HEK293 (cell line): ENCODE measurements at regions not wholly inside any gene's neighbourhood (a gene's known extent, or its start where the extent isn't known, plus 50 kb on each side); places are given as distances from the start of the nearest gene placed in this dataset.

Experiments
- CTCF ChIA-PET: fragments of 350-600 bp; formaldehyde crosslinking; extraction: SDS; loops from one replicate; lab custom pipeline; 2021; ENCODE audit warnings: antibody characterized with exemption; lab: Yijun Ruan, JAX
- POLR2A ChIA-PET: fragments of 300-600 bp; formaldehyde crosslinking; extraction: SDS; loops from one replicate; lab custom pipeline; 2020; ENCODE audit warnings: antibody characterized with exemption, inconsistent platforms; lab: Yijun Ruan, JAX
- H3K27ac ChIP-seq: fragments of 200-500 bp; sonication (Bioruptor generic); 2 replicates; pipeline ENCODE4 v1.5.1; 2014; ENCODE audit warnings: low read depth, low read length, control low read depth, inconsistent platforms; ENCODE audit errors: extremely low read depth
- H3K36me3 ChIP-seq, 2 experiments: fragments of 200-500 bp in 1 of 2; sonication (Bioruptor generic) in 1 of 2; 1 replicate in 1 of 2; 2 replicates in 1 of 2; pipeline ENCODE4 v1.5.1; 2014 to 2017; ENCODE audit warnings: inconsistent platforms in 2 of 2, low read length in 2 of 2; ENCODE audit not compliant: control insufficient read depth in 2 of 2, insufficient read depth in 1 of 2
- H3K4me1 ChIP-seq: fragments of 200-500 bp; sonication (Bioruptor generic); 2 replicates; pipeline ENCODE4 v1.5.1; 2014; ENCODE audit warnings: mild to moderate bottlenecking, low read length, inconsistent platforms; ENCODE audit not compliant: control insufficient read depth, insufficient read depth
- H3K4me3 ChIP-seq: 2 replicates; pipeline ENCODE4 v1.5.1; 2011; ENCODE audit warnings: low read depth, mild to moderate bottlenecking, control low read depth, low read length, moderate library complexity
- H3K9me3 ChIP-seq: fragments of 200-500 bp; sonication (Bioruptor generic); 2 replicates; pipeline ENCODE4 v1.5.1; 2014; ENCODE audit warnings: low read depth, low read length, inconsistent platforms; ENCODE audit not compliant: control insufficient read depth, insufficient read depth
- HIC1 ChIP-seq: fragments of 450-650 bp; formaldehyde crosslinking; IDR thresholded peaks from 2 replicates; pipeline ENCODE4 v1.5.1; 2016; ENCODE audit warnings: missing biosample characterization, missing genetic modification characterization
- INSM2 ChIP-seq: fragments of 450-650 bp; formaldehyde crosslinking; IDR thresholded peaks from 2 replicates; pipeline ENCODE4 v1.5.1; 2016; ENCODE audit warnings: missing biosample characterization, missing genetic modification characterization
- SALL2 ChIP-seq: fragments of 450-650 bp; formaldehyde crosslinking; IDR thresholded peaks from 2 replicates; pipeline ENCODE4 v1.5.0; 2017; ENCODE audit warnings: missing biosample characterization, mild to moderate bottlenecking, missing genetic modification characterization, borderline replicate concordance
- ZBTB17 ChIP-seq: fragments of 450-650 bp; formaldehyde crosslinking; IDR thresholded peaks from 2 replicates; pipeline ENCODE4 v1.5.1; 2016; ENCODE audit warnings: missing biosample characterization, missing genetic modification characterization
- ZFP41 ChIP-seq: fragments of 450-650 bp; formaldehyde crosslinking; IDR thresholded peaks from 2 replicates; pipeline ENCODE4 v1.5.1; 2016; ENCODE audit warnings: missing biosample characterization, missing genetic modification characterization, borderline replicate concordance
- ZNF19 ChIP-seq: fragments of 450-650 bp; formaldehyde crosslinking; IDR thresholded peaks from 2 replicates; pipeline ENCODE4; 2016; ENCODE audit warnings: missing biosample characterization, missing genetic modification characterization, low read depth
- ZNF2 ChIP-seq: fragments of 450-650 bp; formaldehyde crosslinking; IDR thresholded peaks from 2 replicates; pipeline ENCODE4 v1.5.1; 2016; ENCODE audit warnings: missing biosample characterization, missing genetic modification characterization
- ZNF221 ChIP-seq: fragments of 450-650 bp; formaldehyde crosslinking; IDR thresholded peaks from 2 replicates; pipeline ENCODE4 v1.5.1; 2017; ENCODE audit warnings: missing biosample characterization, missing genetic modification characterization, borderline replicate concordance
- ZNF280C ChIP-seq: fragments of 450-650 bp; formaldehyde crosslinking; IDR thresholded peaks from 2 replicates; pipeline ENCODE4 v1.5.1; 2016; ENCODE audit warnings: missing biosample characterization, missing genetic modification characterization
- ZNF324 ChIP-seq: fragments of 450-650 bp; formaldehyde crosslinking; IDR thresholded peaks from 2 replicates; pipeline ENCODE4 v1.5.1; 2016; ENCODE audit warnings: missing biosample characterization, missing genetic modification characterization
- ZNF585B ChIP-seq: fragments of 450-650 bp; formaldehyde crosslinking; IDR thresholded peaks from 2 replicates; pipeline ENCODE4 v1.5.1; 2016; ENCODE audit warnings: missing biosample characterization, missing genetic modification characterization
- ZNF843 ChIP-seq: fragments of 450-650 bp; formaldehyde crosslinking; IDR thresholded peaks from 2 replicates; pipeline ENCODE4 v1.5.1; 2016; ENCODE audit warnings: missing biosample characterization, missing genetic modification characterization

- ChIA-PET CTCF (no interaction called here), POLR2A (no interaction called here)
- Histone ChIP-seq H3K4me1 (no peaks in the 10 kb centered on the region), H3K36me3 (no peaks in the 10 kb centered on the region), H3K4me3 (no peak overlapping the region), H3K27ac (no peak overlapping the region), H3K9me3 (no peaks in the 10 kb centered on the region)
- TF ChIP-seq INSM2 (tag by site-specific recombination): no peak
Measured at GRCh38 chr1:102089791-102090190, 93.1 kb upstream of the OLFM3 start.

GRCh38 chr1:102085896-102086295 is 89.2 kb upstream of the OLFM3 start:
- ChIA-PET CTCF (no interaction called here), POLR2A (no interaction called here)
- no peak for TF ChIP-seq ZNF280C
- TF ChIP-seq ZNF19 (tag by site-specific recombination): no peak
- no peak for TF ChIP-seq ZNF324 (tag by site-specific recombination)
- no peak for TF ChIP-seq ZNF221
- no peak for TF ChIP-seq ZNF585B (tag by site-specific recombination)
- Histone ChIP-seq H3K27ac (no peak overlapping the region), H3K4me3 (no peak overlapping the region), H3K4me1 (no peaks in the 10 kb centered on the region), H3K36me3 (no peaks in the 10 kb centered on the region), H3K9me3 (no peaks in the 10 kb centered on the region)

DNA sequence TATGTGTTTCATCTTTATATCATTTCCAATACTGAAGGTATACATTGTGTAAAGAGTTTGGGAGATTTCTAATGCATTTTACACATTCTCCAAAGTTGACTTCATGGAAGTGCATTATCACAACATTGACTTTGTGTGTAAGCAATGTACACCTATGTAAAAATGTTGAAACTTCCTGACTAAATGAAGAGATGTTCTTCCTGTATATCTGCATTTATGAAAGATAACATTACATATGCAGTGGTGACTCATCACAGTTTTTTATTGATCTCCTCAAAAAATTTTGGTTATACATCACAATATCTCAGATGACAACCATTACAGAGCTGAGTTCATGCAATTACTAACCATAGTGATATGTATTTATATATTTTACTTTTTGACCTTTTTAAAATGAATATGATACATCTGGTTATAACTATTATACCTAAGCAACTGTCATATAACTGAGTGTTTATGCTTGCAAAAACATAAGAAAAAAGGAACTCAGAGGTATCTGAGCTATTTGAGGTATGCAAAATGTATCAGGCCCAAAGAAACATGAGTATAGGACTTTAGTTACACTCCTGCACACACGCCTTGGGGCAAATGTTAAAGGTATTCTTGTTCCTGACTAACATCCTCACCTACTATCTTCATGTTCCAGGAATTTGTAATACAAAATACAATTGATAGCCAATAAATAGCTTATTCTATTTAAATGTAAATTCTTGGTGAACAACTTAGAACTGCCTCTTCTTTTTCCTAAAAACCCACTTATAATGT is 88.2 kb upstream of the OLFM3 start:
- H3K4me3 ChIP-seq: no peak overlapping the region
- POLR2A ChIA-PET: no interaction called here
- TF ChIP-seq HIC1 (tag by site-specific recombination) (no peak), ZNF2 (no peak), SALL2 (tag by site-specific recombination) (no peak), ZBTB17 (tag by site-specific recombination) (no peak)
- CTCF ChIA-PET: no interaction called here
- no peaks in the 10 kb centered on the region for H3K4me1 ChIP-seq
- H3K9me3 ChIP-seq: no peaks in the 10 kb centered on the region
- H3K36me3 ChIP-seq: no peaks in the 10 kb centered on the region
- H3K27ac ChIP-seq: no peak overlapping the region

DNA sequence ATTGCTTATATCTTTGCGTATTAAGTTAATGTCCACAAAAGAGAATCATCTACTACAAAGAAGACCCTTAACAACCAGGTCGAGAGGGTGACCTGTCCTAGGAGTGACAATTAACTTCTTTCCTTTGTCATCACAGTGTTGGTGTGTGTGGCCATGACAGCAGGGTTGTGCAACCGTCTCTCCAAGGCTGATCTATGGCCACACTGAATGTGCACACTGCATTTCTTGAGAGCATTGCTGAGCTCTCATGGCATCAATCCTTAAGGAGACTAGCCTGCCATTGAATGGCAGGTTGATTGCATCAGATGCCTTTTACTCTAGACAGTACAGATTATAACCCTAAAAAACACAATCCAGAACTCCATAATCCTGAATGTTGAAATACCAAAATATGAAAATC is 86.5 kb upstream of the OLFM3 start:
- ChIA-PET CTCF (no interaction called here), POLR2A (no interaction called here)
- no peaks in the 10 kb centered on the region for H3K9me3 ChIP-seq
- TF ChIP-seq ZNF2 (no peak), ZNF843 (tag by site-specific recombination) (no peak), ZFP41 (tag by site-specific recombination) (no peak)
- H3K4me1 ChIP-seq: no peaks in the 10 kb centered on the region
- no peak overlapping the region for H3K27ac ChIP-seq
- H3K36me3 ChIP-seq: no peaks in the 10 kb centered on the region
- H3K4me3 ChIP-seq: no peak overlapping the region
